K562 (cell line): ENCODE measurements at regions not wholly inside any gene's neighbourhood (a gene's known extent, or its start where the extent isn't known, plus 50 kb on each side); places are given as distances from the start of the nearest gene placed in this dataset.

Source experiments
- ADNP ChIP-seq: fragments of 200-800 bp; sonication (Bioruptor generic); IDR thresholded peaks from 2 replicates; pipeline ENCODE4 v1.6.1; 2016; ENCODE audit warnings: missing genetic modification characterization, missing compliant biosample characterization
- BRCA1 ChIP-seq, 2 experiments: fragments of 450-650 bp in 1 of 2; sonication (generic) in 1 of 2; formaldehyde crosslinking in 1 of 2; IDR thresholded peaks; 2 replicates each; pipeline versions ENCODE4 v1.5.0 to v1.6.1; 2017 to 2020; ENCODE audit warnings: mild to moderate bottlenecking in 1 of 2, missing genetic modification reagents in 1 of 2
- CBX3 ChIP-seq, 2 experiments: IDR thresholded peaks; 1 replicate in 1 of 2; 2 replicates in 1 of 2; pipeline ENCODE4 v1.6.1; 2012; ENCODE audit warnings: inconsistent platforms in 2 of 2, low read length in 2 of 2, borderline replicate concordance in 1 of 2, control low read depth in 1 of 2
- CREB1 ChIP-seq, 2 experiments: sonication (generic) in 1 of 2; formaldehyde crosslinking in 1 of 2; IDR thresholded peaks; 2 replicates each; pipeline versions ENCODE4 v1.6.1 to v1.8.0; 2012 to 2022; ENCODE audit warnings: inconsistent platforms in 1 of 2, mild to moderate bottlenecking in 1 of 2, missing genetic modification reagents in 1 of 2, moderate library complexity in 1 of 2
- CSDE1 ChIP-seq, 2 experiments: fragments of 450-650 bp; IDR thresholded peaks; 2 replicates each; pipeline ENCODE4 v1.6.1; 2016; ENCODE audit warnings: mild to moderate bottlenecking in 1 of 2
- CTBP1 ChIP-seq: fragments of 450-650 bp; IDR thresholded peaks from 2 replicates; pipeline ENCODE4 v1.6.1; 2016; ENCODE audit warnings: borderline replicate concordance
- GATA2 ChIP-seq: sonication (generic); formaldehyde crosslinking; IDR thresholded peaks from 2 replicates; pipeline ENCODE4 v1.4.0; 2020; ENCODE audit warnings: mild to moderate bottlenecking, missing genetic modification reagents
- NEUROD1 ChIP-seq: fragments of 150-350 bp; IDR thresholded peaks from 2 replicates; pipeline ENCODE4 v1.6.1; 2014; ENCODE audit warnings: borderline replicate concordance, low read length, low read depth; ENCODE audit not compliant: partially characterized antibody
- PHTF2 ChIP-seq: fragments of 250-450 bp; sonication (Bioruptor Pico); IDR thresholded peaks from 2 replicates; pipeline ENCODE4 v1.5.0; 2021; ENCODE audit warnings: mild to moderate bottlenecking
- SIRT6 ChIP-seq: IDR thresholded peaks from one replicate; pipeline ENCODE4 v1.6.1; 2012; ENCODE audit warnings: low read depth, mild to moderate bottlenecking, control low read depth, inconsistent platforms, low read length, moderate library complexity
- SMAD2 ChIP-seq: fragments of 150-350 bp; IDR thresholded peaks from 2 replicates; pipeline ENCODE4 v1.6.1; 2014; ENCODE audit warnings: low read depth, mild to moderate bottlenecking, low read length
- ZEB2 ChIP-seq: fragments of 450-650 bp; IDR thresholded peaks from 2 replicates; pipeline ENCODE4 v1.6.1; 2016
- ZFP1 ChIP-seq: fragments of 450-650 bp; formaldehyde crosslinking; IDR thresholded peaks from 2 replicates; pipeline ENCODE4 v1.4.0; 2020; ENCODE audit warnings: mild to moderate bottlenecking, mixed read lengths
- ZNF140 ChIP-seq: fragments of 250-450 bp; sonication (Bioruptor Pico); IDR thresholded peaks from 2 replicates; pipeline ENCODE4 v1.8.0; 2021; ENCODE audit warnings: moderate library complexity, mild to moderate bottlenecking, inconsistent platforms
- ZNF175 ChIP-seq: fragments of 200-800 bp; sonication (Bioruptor generic); IDR thresholded peaks from 2 replicates; pipeline ENCODE4 v1.6.1; 2016; ENCODE audit warnings: low read depth, mild to moderate bottlenecking, missing genetic modification characterization, missing compliant biosample characterization
- ZNF77 ChIP-seq: fragments of 250-450 bp; sonication (Bioruptor Pico); IDR thresholded peaks from 2 replicates; pipeline ENCODE4 v1.5.0; 2020
- TF ChIP-seq, protein P1 (sequence below): IDR thresholded peaks from 2 replicates; pipeline ENCODE4 v1.6.1; 2012; ENCODE audit warnings: low read depth, low read length, improper control_type of control experiment, borderline replicate concordance
- TF ChIP-seq, protein P2 (sequence below): fragments of 250-450 bp; sonication (Bioruptor Pico); IDR thresholded peaks from 2 replicates; pipeline ENCODE4 v1.8.0; 2022; ENCODE audit warnings: moderate library complexity, mild to moderate bottlenecking, inconsistent platforms
- TF ChIP-seq, protein P3 (sequence below): fragments of 250-450 bp; sonication (Bioruptor Pico); IDR thresholded peaks from 2 replicates; pipeline ENCODE4 v1.5.0; 2020; ENCODE audit warnings: mild to moderate bottlenecking
- TF ChIP-seq, protein P4 (sequence below), 2 experiments: IDR thresholded peaks in 1 of 2; conservative IDR thresholded peaks in 1 of 2; 2 replicates each; pipeline ENCODE4 v1.6.1; 2016; ENCODE audit warnings: low read depth in 2 of 2, mild to moderate bottlenecking in 1 of 2, missing compliant biosample characterization in 1 of 2, missing genetic modification characterization in 1 of 2, moderate library complexity in 1 of 2

DNA sequence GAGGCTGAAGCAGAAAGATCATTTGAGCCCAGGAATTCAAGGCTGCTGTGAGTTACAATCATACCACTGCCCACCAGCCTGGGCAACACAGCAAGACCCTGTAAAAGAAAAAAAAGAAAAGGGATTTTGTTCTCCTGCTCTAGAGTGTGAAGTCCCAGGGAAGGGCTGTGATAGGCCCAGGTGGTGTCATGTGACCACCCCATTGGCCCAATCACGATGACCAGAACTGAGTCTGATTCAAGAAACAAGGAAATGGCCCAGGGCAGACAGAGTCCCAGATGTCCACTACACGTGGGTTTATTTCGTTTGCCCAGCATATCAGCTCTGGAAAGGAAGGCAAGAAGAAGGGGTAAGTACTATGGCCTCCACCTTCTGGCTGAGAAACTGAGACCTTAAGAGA, 81.3 kb upstream of the CUX1 start (continued):
- TF ChIP-seq, protein P1, sequence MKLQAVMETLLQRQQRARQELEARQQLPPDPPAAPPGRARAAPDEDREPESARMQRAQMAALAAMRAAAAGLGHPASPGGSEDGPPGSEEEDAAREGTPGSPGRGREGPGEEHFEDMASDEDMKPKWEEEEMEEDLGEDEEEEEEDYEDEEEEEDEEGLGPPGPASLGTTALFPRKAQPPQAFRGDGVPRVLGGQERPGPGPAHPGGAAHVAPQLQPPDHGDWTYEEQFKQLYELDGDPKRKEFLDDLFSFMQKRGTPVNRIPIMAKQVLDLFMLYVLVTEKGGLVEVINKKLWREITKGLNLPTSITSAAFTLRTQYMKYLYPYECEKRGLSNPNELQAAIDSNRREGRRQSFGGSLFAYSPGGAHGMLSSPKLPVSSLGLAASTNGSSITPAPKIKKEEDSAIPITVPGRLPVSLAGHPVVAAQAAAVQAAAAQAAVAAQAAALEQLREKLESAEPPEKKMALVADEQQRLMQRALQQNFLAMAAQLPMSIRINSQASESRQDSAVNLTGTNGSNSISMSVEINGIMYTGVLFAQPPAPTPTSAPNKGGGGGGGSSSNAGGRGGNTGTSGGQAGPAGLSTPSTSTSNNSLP, result no peak
- TF ChIP-seq, protein P2, sequence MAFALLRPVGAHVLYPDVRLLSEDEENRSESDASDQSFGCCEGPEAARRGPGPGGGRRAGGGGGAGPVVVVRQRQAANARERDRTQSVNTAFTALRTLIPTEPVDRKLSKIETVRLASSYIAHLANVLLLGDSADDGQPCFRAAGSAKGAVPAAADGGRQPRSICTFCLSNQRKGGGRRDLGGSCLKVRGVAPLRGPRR, result no peak
- TF ChIP-seq ZNF140 (CRISPR knock-in tag) (no peak), CREB1 (IDR thresholded peaks at IDR 0.05) (no peak), CREB1 (CRISPR knock-in tag; IDR thresholded peaks at IDR 0.05) (no peak), CSDE1 (IDR thresholded peaks at IDR 0.05) (no peak), ZNF175 (CRISPR knock-in tag) (no peak), PHTF2 (CRISPR knock-in tag) (no peak), ADNP (tag) (no peak), NEUROD1 (no peak), ZEB2 (no peak), ZFP1 (CRISPR knock-in tag) (no peak), CTBP1 (no peak), BRCA1 (IDR thresholded peaks at IDR 0.05) (no peak), BRCA1 (CRISPR knock-in tag; IDR thresholded peaks at IDR 0.05) (no peak), GATA2 (no peak), SMAD2 (no peak), CBX3 (IDR thresholded peaks at IDR 0.05; ENCODE audit: borderline replicate concordance in 1 of 2, low read length in 2 of 2) (peak in 1 of 2 experiments; percentile 75; a peak in 2 of 3 replicates), SIRT6 (no peak), ZNF77 (no peak)
- TF ChIP-seq, protein P3, sequence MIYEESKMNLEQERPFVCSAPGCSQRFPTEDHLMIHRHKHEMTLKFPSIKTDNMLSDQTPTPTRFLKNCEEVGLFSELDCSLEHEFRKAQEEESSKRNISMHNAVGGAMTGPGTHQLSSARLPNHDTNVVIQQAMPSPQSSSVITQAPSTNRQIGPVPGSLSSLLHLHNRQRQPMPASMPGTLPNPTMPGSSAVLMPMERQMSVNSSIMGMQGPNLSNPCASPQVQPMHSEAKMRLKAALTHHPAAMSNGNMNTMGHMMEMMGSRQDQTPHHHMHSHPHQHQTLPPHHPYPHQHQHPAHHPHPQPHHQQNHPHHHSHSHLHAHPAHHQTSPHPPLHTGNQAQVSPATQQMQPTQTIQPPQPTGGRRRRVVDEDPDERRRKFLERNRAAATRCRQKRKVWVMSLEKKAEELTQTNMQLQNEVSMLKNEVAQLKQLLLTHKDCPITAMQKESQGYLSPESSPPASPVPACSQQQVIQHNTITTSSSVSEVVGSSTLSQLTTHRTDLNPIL (CRISPR knock-in tag), result no peak
- TF ChIP-seq, protein P4, sequence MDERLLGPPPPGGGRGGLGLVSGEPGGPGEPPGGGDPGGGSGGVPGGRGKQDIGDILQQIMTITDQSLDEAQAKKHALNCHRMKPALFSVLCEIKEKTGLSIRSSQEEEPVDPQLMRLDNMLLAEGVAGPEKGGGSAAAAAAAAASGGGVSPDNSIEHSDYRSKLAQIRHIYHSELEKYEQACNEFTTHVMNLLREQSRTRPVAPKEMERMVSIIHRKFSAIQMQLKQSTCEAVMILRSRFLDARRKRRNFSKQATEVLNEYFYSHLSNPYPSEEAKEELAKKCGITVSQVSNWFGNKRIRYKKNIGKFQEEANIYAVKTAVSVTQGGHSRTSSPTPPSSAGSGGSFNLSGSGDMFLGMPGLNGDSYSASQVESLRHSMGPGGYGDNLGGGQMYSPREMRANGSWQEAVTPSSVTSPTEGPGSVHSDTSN (CRISPR knock-in tag; IDR thresholded peaks at IDR 0.05; ENCODE audit: low read depth), result no peak
- TF ChIP-seq, protein P4 (tag; conservative IDR thresholded peaks at IDR 0.05; ENCODE audit: low read depth), result no peak
- TF ChIP-seq, all 486 proteins: peak for 12
